GM21390 (cell line): ENCODE measurements at regions not wholly inside any gene's neighbourhood (a gene's known extent, or its start where the extent isn't known, plus 50 kb on each side); places are given as distances from the start of the nearest gene placed in this dataset.
"Not testable (repeated sequence)": the region's sequence is repeated elsewhere in the genome, so short reads cannot be mapped to it uniquely, and the experiment has no call there.

ENCODE experiments used
- ATAC-seq: cut with Tn5 transposase; IDR thresholded peaks from one replicate; pipeline ENCODE4 v1.9.1; 2021; ENCODE audit not compliant: unreplicated experiment

GRCh38 chr9:99472240-99472915, 250.3 kb downstream of the SEC61B start:
- ATAC-seq: no peak

GRCh38 chr9:99472916-99473245, 250.8 kb downstream of the SEC61B start:
- ATAC-seq: no peak

- no peak for ATAC-seq
Observed at GRCh38 chr9:99474186-99474585, 252.1 kb downstream of the SEC61B start.

- no peak for ATAC-seq
Observed at GRCh38 chr9:99475401-99476065, 253.5 kb downstream of the SEC61B start.

GRCh38 chr9:99478469-99479027, 256.5 kb downstream of the SEC61B start:
- ATAC-seq: no peak

GRCh38 chr9:99479929-99480328, 257.8 kb downstream of the SEC61B start:
- no peak for ATAC-seq

- ATAC-seq: no peak
Observed at GRCh38 chr9:99485459-99485858, 263.4 kb downstream of the SEC61B start.

- ATAC-seq: no peak
Observed at GRCh38 chr9:99486684-99487083, 264.6 kb downstream of the SEC61B start.

GRCh38 chr9:99488131-99489059, 266.3 kb downstream of the SEC61B start:
- ATAC-seq: no peak

GRCh38 chr9:99489060-99489413, 267.0 kb downstream of the SEC61B start:
- no peak for ATAC-seq

- no peak for ATAC-seq
Observed at GRCh38 chr9:99490729-99491128, 268.6 kb downstream of the SEC61B start.

- no peak for ATAC-seq
Observed at GRCh38 chr9:99491408-99492158, 269.5 kb downstream of the SEC61B start.

GRCh38 chr9:99497641-99498040, 275.6 kb downstream of the SEC61B start:
- ATAC-seq: no peak

GRCh38 chr9:99498979-99499378, 276.9 kb downstream of the SEC61B start:
- ATAC-seq: not testable (repeated sequence)

GRCh38 chr9:99505936-99506335, 283.9 kb downstream of the SEC61B start:
- ATAC-seq: no peak

- no peak for ATAC-seq
Observed at GRCh38 chr9:99506747-99507348, 284.8 kb downstream of the SEC61B start.

- ATAC-seq: no peak
Observed at GRCh38 chr9:99509065-99509745, 287.1 kb downstream of the SEC61B start.

GRCh38 chr9:99509900-99510535, 287.9 kb downstream of the SEC61B start:
- no peak for ATAC-seq

GRCh38 chr9:99511723-99512122, 289.6 kb downstream of the SEC61B start:
- no peak for ATAC-seq
